ENCODE measurements at regions not wholly inside any gene's neighbourhood (a gene's known extent, or its start where the extent isn't known, plus 50 kb on each side); places are given as distances from the start of the nearest gene placed in this dataset.
"Not testable (repeated sequence)": the region's sequence is repeated elsewhere in the genome, so short reads cannot be mapped to it uniquely, and the experiment has no call there.

DNA sequence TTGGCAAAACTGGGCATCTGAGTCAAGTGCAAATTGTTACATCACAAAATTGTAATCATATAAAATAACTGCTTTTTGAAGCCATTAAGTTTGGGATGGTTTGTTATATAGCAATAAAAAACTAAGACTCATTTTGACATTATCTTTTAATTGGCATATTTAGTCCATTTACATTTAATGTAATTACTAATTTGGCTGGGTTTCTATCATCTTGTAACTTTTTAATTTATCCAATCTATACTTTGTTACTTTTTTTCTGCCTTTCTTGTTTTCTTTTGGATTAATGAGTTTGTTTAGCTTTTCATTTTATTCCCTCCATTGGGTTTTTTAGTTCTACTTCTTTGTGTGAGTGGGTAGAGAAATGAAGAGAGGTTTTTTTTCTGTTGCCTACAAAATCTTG lies 76.3 kb downstream of the DRAM2 start:
- DNase-seq = no peak

DNA sequence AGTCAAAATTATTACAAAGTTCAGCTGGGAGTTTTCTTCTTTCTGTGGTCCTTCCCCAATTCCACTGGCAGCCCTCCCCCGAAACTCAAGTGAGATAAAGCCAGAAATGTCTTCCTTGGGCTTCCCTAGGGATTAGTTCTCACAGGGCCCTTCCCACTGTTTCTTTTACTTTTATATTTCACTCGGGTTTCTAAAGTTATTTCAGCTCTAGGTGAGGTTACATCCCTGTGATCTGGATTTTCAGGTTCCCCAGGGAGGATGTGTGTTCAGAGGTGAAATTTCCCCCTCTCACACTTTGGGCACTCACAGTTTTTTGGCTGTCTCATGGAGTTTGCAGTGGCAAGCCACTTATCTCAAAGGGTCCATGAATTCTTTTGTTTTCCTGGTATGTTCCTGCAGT lies 77.3 kb downstream of the DRAM2 start:
- DNase-seq = no peak

DNA sequence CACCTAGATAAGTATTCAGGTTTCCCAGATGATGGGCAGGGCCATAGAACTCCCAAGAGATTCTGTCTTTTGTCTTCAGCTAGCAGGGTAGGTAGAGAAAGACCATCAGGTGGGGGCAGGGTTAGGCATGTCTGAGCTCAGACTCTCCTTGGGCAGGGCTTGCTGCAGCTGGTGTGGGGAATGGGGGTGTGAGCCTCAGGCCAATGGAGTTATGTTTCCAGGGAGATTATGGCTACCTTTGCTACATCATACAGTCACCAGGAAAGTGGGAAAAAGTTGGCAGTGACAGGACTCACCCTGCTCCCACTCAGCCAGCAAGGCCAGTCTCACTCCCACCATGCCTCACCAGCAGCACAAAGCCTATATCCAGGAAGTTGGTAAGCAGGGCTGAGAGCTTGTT lies 77.8 kb downstream of the DRAM2 start:
- no peak for DNase-seq

DNA sequence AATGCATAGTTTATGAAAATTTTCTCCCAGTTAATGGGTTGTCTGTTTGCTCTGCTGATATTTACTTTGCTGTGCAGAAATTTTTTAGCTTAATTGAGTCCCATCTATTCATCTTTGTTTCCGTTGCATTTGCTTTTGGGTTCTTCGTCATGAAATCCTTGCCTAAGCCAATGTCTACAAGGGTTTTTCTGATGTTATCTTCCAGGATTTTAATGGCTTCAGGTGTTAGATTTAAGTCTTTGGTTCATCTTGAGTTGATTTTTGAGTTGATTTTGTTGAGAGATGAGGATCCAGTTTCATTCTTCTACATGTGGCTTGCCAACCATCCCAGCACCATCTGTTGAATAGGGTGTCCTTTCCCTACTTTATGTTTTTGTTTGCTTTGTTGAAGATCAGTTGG lies 85.2 kb downstream of the DRAM2 start:
- DNase-seq = no peak

DNA sequence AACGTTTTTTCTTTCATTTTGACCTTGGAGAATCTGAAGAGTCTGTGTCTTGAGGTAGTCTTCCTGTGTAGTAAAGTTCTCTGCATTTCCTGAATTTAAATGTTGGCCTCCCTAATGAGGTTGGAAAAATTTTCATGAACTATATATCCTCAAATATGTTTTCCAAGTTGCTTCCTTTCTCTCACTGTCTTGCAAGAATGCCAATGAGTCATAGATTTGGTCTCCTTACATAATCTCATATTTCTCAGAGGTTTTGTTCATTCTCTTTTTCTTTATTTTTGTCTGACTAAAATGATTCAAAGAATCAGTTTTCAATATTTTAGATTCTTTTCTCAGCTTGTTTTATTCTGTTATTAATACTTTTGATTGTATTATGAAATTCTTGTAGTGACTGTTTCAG lies 87.6 kb downstream of the DRAM2 start:
- DNase-seq = no peak

DNA sequence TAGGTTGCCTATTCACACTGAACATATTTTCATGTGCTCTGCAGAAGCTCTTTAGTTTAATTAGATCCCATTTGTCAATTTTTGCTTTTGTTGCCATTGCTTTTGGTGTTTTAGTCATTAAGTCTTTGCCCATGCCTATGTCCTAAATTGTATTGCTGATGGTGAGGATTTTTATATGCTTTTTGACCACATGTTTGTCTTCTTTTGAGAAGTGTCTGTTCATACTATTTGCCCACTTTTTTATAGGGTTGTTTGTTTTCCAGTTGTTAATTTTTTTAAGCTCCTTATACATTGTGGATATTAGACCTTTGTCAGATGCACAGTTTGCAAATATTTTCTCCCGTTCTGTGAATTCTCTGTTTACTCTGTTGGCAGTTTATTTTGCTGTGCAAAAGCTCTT lies 84.5 kb upstream of the LRIF1 start:
- not testable (repeated sequence) for DNase-seq

DNA sequence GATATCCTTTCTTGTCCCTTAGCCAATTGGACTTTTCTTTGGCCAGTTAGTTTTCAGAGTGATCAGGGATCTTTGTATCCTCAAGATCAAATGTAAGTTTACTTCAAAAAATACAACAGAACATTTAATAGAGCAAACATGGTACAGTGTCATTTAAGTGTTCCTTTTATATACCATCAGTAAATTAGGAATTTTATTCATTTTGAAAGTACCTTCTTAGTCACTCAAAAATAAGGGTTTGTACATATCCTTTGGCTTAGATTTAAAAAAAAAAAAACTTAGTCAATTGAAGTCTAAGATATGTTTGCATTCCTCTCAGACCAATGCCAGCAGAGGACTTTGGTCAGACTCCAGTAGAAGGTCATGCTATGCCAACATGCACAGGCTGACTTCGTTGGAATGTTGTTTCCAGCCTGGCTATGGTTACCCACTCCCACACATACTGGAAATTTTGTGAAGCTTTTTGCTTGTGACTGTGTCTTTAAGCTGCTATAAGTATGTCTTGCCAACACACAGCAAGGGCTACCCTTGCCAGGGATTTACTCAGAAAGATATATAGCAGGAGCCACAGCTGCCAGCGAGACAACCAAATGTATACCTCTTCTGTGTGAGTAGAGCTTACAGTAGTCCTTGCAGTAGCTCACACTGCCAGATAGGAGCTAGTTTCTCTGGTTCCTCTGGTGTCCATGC lies 81.5 kb upstream of the LRIF1 start:
- DNase-seq = no peak

DNA sequence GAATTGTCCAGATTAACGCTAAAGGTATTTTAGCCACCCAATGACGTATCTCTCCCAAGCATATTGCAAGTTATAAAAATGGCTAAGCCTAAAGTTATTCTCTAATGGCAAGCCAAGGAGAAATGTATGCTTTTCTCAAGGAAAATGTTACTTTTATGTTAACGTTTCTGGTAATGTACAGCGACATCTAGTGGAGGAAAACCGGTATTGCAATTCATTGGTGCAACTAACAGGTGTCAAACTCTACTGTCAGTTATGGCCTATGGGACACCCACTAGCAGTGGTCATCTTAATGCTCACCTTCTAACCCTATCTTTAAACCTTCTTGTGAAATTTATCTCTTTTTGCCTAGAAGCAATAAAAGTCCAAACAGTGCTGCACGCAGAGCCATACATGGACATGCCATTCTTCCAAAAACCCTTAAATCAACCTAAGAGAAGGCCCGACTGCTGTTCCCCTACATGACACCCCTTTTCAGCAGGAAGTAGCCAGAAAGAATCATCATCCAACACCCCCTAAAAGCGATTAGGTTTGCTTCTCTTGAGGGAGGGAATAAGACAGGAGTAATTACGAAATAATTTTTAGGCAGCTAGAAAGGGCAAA lies 68.7 kb upstream of the LRIF1 start:
- DNase-seq = peak; percentile 49

DNA sequence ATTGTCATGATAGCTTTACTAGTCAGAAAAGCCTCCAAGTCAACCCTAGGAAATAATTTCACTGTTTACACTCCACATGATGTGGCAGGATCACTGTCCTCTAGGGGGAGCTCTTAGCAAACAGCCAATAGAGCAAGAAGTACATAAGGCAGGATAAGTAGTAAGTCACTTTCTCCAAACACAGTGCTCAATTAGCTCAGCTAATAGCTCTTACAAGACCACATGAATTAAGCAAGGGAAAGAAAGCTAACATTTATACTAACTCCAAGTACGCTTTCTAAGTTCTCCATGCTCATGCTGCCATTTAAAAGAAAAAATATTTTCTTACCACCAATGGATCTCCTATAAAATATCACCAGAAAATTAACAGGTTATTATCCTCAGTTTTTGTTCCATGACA lies 66.9 kb upstream of the LRIF1 start:
- no peak for DNase-seq

DNA sequence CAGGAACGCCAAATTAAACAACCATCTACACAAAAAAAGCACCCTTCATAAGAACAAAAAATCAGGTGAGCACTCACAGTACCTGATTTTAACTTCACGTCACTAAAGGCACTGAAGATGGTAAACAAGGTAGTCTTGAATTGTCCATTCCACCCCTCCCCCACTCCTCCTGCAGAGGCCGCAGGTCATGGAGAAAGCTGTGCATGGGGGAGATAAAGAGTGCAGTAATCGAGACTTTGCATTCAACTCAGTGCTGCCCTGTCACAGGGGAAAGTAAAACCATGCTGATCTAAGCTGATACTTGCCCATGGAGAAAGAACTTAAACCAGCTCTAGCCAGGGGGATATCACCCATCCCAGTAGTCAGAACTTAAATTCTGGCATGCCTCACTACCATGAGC lies 61.4 kb upstream of the LRIF1 start:
- DNase-seq = no peak

DNA sequence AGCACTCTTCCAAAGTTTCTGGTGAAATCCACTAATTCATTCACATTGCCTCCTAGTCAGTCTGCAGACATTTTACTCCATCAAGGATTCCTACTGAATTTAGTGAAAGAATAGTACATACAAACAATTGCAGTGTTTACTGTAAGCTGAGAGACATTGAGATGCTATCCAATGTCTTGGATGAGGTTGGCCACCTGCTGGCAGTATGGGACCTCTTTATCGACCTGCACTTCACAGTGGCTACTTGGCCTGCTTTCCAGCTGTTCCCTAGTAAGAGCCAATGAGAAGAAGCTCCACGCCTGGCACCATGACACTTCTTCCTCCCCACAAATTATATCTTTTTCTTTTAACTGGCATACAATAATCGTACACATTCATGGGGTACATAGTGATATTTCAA lies 51.5 kb upstream of the LRIF1 start:
- no peak for DNase-seq

Measured in NCI-H2227 treated with DMSO at 0.1 percent for 48 hours (cell line).